ENCODE measurements at regions not wholly inside any gene's neighbourhood (a gene's known extent, or its start where the extent isn't known, plus 50 kb on each side); places are given as distances from the start of the nearest gene placed in this dataset.

GRCh38 chr17:72038427-72038826, 82.4 kb upstream of the SOX9 start:
- no peak overlapping the region for H3K4me3 ChIP-seq
- H3K4me2 ChIP-seq, result no peak overlapping the region
- no peaks in the 10 kb centered on the region; the same call in 2 of the 3 replicates for H3K9me3 ChIP-seq
- ChIA-PET POLR2A (no interaction called here), CTCF (interaction anchor here (1.7 kb wide), 1 partner anchor 9 kb away, joined by 10 read pairs; no protein-coding TSS in a partner anchor)
- no peaks in the 10 kb centered on the region for H3K4me1 ChIP-seq
- ATAC-seq, result no peak
- FAIRE-seq, result no peak
- no peak for DNase-seq (ENCODE audit: low read depth in 1 of 2, low spot score in 1 of 2)
- TF ChIP-seq CHD2 (IDR thresholded peaks at IDR 0.05; ENCODE audit: low read length, partially characterized antibody) (no peak), HOXB5 (CRISPR knock-in tag; IDR thresholded peaks at IDR 0.05) (no peak), KDM5A (IDR thresholded peaks at IDR 0.05) (no peak), ZNF302 (CRISPR knock-in tag; IDR thresholded peaks at IDR 0.05) (no peak), TP53 (CRISPR knock-in tag; IDR thresholded peaks at IDR 0.05) (no peak), HEYL (CRISPR knock-in tag; IDR thresholded peaks at IDR 0.05) (no peak), PHF8 (IDR thresholded peaks at IDR 0.05; ENCODE audit: borderline replicate concordance, low read depth) (no peak), ZSCAN20 (CRISPR knock-in tag; IDR thresholded peaks at IDR 0.05) (no peak), NR3C1 (IDR thresholded peaks at IDR 0.05) (no peak), JUN (IDR thresholded peaks at IDR 0.05) (no peak), HOXA7 (CRISPR knock-in tag; IDR thresholded peaks at IDR 0.05) (no peak), HOXB13 (CRISPR knock-in tag; IDR thresholded peaks at IDR 0.05; ENCODE audit: low read depth) (no peak), TFCP2L1 (CRISPR knock-in tag; IDR thresholded peaks at IDR 0.05) (no peak), ZFP36 (IDR thresholded peaks at IDR 0.05; ENCODE audit: borderline replicate concordance, partially characterized antibody) (no peak), ELK1 (IDR thresholded peaks at IDR 0.05; ENCODE audit: low read depth, low read length) (no peak), NFE2L2 (conservative IDR thresholded peaks at IDR 0.05; ENCODE audit: low read length) (no peak), RFX5 (IDR thresholded peaks at IDR 0.05) (no peak), RAD21 (conservative IDR thresholded peaks at IDR 0.05 in 1 of 2, IDR thresholded peaks at IDR 0.05 in 1 of 2) (no peak)
- TF ChIP-seq, protein P1, sequence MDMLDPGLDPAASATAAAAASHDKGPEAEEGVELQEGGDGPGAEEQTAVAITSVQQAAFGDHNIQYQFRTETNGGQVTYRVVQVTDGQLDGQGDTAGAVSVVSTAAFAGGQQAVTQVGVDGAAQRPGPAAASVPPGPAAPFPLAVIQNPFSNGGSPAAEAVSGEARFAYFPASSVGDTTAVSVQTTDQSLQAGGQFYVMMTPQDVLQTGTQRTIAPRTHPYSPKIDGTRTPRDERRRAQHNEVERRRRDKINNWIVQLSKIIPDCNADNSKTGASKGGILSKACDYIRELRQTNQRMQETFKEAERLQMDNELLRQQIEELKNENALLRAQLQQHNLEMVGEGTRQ (IDR thresholded peaks at IDR 0.05), result no peak
- TF ChIP-seq, protein P2, sequence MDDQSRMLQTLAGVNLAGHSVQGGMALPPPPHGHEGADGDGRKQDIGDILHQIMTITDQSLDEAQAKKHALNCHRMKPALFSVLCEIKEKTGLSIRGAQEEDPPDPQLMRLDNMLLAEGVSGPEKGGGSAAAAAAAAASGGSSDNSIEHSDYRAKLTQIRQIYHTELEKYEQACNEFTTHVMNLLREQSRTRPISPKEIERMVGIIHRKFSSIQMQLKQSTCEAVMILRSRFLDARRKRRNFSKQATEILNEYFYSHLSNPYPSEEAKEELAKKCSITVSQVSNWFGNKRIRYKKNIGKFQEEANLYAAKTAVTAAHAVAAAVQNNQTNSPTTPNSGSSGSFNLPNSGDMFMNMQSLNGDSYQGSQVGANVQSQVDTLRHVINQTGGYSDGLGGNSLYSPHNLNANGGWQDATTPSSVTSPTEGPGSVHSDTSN (IDR thresholded peaks at IDR 0.05), result no peak
- no peak overlapping the region for H3K27ac ChIP-seq

DNA sequence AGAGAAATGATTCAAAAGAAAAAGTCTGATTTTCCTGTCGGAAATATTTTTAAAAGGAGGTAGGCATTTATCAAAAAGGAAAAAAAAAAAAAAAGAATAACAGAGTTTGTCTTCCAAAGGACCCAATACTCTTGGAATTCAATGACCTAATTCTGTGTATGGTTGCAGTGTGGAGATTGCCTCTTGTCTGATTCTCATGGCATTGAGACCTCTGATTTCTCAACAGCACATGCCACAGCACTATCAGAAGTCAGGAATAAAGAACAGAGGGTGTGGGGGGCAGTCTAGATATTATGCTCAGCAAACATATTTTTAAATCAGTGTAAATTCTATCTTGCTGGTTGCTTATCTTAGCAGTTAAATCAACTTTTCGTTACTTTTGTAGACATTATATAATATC, 81.3 kb upstream of the SOX9 start:
- WGBS (ENCODE audit: missing lambda C conversion rate), result 22% methylated on average over 2 of the region's 2 CpGs
- ChIA-PET POLR2A (no interaction called here), CTCF (interaction anchor here (0.7 to 1.7 kb wide), 2 partner anchors 10 to 1251 kb away, joined by 4 to 10 read pairs; no protein-coding TSS in a partner anchor)
- DNase-seq (ENCODE audit: low read depth in 1 of 2, low spot score in 1 of 2), result no peak
- Histone ChIP-seq H3K4me1 (no peaks in the 10 kb centered on the region), H3K9me3 (no peaks in the 10 kb centered on the region; the same call in 2 of the 3 replicates), H3K4me2 (no peak overlapping the region), H3K27ac (no peak overlapping the region), H3K4me3 (no peak overlapping the region)
- ATAC-seq, result no peak
- no peak for FAIRE-seq
- TF ChIP-seq RCOR1 (IDR thresholded peaks at IDR 0.05; ENCODE audit: low read depth, low read length) (no peak), CEBPB (IDR thresholded peaks at IDR 0.05) (no peak), CHD2 (IDR thresholded peaks at IDR 0.05; ENCODE audit: low read length, partially characterized antibody) (no peak), FOSL2 (IDR thresholded peaks at IDR 0.05) (no peak), FOSL2 (CRISPR knock-in tag; IDR thresholded peaks at IDR 0.05) (no peak)
- TF ChIP-seq, protein P1 (IDR thresholded peaks at IDR 0.05), result no peak
